ENCODE measurements at regions not wholly inside any gene's neighbourhood (a gene's known extent, or its start where the extent isn't known, plus 50 kb on each side); places are given as distances from the start of the nearest gene placed in this dataset.

GRCh38 chr2:129742415-129743180 is 236.9 kb upstream of the RAB6C start:
- no peaks in the 10 kb centered on the region for H3K27me3 ChIP-seq
- H3K36me3 ChIP-seq: no peaks in the 10 kb centered on the region
- H3K9me3 ChIP-seq: no peaks in the 10 kb centered on the region
- no peak overlapping the region for H3K4me3 ChIP-seq (ENCODE audit: low read depth in 1 of 2, low read length in 1 of 2)
- no peak overlapping the region for H3K27ac ChIP-seq
- H3K4me1 ChIP-seq (ENCODE audit: control insufficient read depth in 1 of 2, insufficient read depth in 1 of 2, low read depth in 1 of 2, low read length in 1 of 2): no peaks in the 10 kb centered on the region
- TF ChIP-seq CTCF (IDR thresholded peaks at IDR 0.05): no peak

GRCh38 chr2:129744141-129744540 is 235.3 kb upstream of the RAB6C start:
- Histone ChIP-seq H3K27ac (no peak overlapping the region), H3K4me1 (ENCODE audit: control insufficient read depth in 1 of 2, insufficient read depth in 1 of 2, low read depth in 1 of 2, low read length in 1 of 2) (no peaks in the 10 kb centered on the region), H3K27me3 (no peaks in the 10 kb centered on the region), H3K4me3 (ENCODE audit: low read depth in 1 of 2, low read length in 1 of 2) (no peak overlapping the region), H3K36me3 (no peaks in the 10 kb centered on the region), H3K9me3 (no peaks in the 10 kb centered on the region)
- no peak for TF ChIP-seq CTCF (IDR thresholded peaks at IDR 0.05)

- Histone ChIP-seq H3K27me3 (no peaks in the 10 kb centered on the region), H3K27ac (no peak overlapping the region), H3K4me1 (ENCODE audit: control insufficient read depth in 1 of 2, insufficient read depth in 1 of 2, low read depth in 1 of 2, low read length in 1 of 2) (no peaks in the 10 kb centered on the region), H3K4me3 (ENCODE audit: low read depth in 1 of 2, low read length in 1 of 2) (no peak overlapping the region), H3K36me3 (no peaks in the 10 kb centered on the region), H3K9me3 (no peaks in the 10 kb centered on the region)
- TF ChIP-seq CTCF (IDR thresholded peaks at IDR 0.05): no peak
Observed at GRCh38 chr2:129744649-129745048, 234.8 kb upstream of the RAB6C start.

GRCh38 chr2:129747500-129748125 is 231.9 kb upstream of the RAB6C start:
- TF ChIP-seq CTCF (IDR thresholded peaks at IDR 0.05): no peak

GRCh38 chr2:129748250-129748649 is 231.2 kb upstream of the RAB6C start:
- no peaks in the 10 kb centered on the region for H3K9me3 ChIP-seq
- TF ChIP-seq CTCF (IDR thresholded peaks at IDR 0.05): no peak
- H3K4me1 ChIP-seq (ENCODE audit: control insufficient read depth in 1 of 2, insufficient read depth in 1 of 2, low read depth in 1 of 2, low read length in 1 of 2): no peaks in the 10 kb centered on the region
- no peaks in the 10 kb centered on the region for H3K36me3 ChIP-seq
- H3K4me3 ChIP-seq (ENCODE audit: low read depth in 1 of 2, low read length in 1 of 2): no peak overlapping the region
- no peaks in the 10 kb centered on the region for H3K27me3 ChIP-seq
- H3K27ac ChIP-seq: no peak overlapping the region

More at GRCh38 chr2:129747500-129748125, 231.9 kb upstream of the RAB6C start:
- H3K27me3 ChIP-seq: no peaks in the 10 kb centered on the region
- no peaks in the 10 kb centered on the region for H3K4me1 ChIP-seq (ENCODE audit: control insufficient read depth in 1 of 2, insufficient read depth in 1 of 2, low read depth in 1 of 2, low read length in 1 of 2)
- no peak overlapping the region for H3K4me3 ChIP-seq (ENCODE audit: low read depth in 1 of 2, low read length in 1 of 2)
- H3K9me3 ChIP-seq: no peaks in the 10 kb centered on the region
- H3K27ac ChIP-seq: no peak overlapping the region
- no peaks in the 10 kb centered on the region for H3K36me3 ChIP-seq
